ENCODE measurements at regions not wholly inside any gene's neighbourhood (a gene's known extent, or its start where the extent isn't known, plus 50 kb on each side); places are given as distances from the start of the nearest gene placed in this dataset.

DNA sequence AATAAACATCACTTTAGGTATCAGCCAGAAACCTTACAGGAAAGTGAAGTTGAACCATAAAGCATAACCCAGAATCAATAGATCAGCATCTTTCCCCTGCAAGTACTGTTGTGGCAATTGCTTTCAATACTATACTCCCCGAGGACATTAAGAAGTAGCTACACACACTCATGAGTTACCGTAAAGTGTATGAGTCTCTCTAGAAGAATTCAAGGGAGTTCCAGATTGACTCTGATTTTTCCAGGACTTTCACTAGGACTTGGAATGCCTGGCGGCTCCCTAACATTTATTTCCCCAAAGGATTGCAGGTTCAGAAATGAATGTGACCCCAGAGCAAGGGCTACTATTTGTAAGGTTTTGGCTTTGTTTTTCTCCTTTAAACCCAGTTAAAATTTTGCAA, 465.4 kb upstream of the MDGA2 start:
- TF ChIP-seq, protein P1, sequence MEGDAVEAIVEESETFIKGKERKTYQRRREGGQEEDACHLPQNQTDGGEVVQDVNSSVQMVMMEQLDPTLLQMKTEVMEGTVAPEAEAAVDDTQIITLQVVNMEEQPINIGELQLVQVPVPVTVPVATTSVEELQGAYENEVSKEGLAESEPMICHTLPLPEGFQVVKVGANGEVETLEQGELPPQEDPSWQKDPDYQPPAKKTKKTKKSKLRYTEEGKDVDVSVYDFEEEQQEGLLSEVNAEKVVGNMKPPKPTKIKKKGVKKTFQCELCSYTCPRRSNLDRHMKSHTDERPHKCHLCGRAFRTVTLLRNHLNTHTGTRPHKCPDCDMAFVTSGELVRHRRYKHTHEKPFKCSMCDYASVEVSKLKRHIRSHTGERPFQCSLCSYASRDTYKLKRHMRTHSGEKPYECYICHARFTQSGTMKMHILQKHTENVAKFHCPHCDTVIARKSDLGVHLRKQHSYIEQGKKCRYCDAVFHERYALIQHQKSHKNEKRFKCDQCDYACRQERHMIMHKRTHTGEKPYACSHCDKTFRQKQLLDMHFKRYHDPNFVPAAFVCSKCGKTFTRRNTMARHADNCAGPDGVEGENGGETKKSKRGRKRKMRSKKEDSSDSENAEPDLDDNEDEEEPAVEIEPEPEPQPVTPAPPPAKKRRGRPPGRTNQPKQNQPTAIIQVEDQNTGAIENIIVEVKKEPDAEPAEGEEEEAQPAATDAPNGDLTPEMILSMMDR (IDR thresholded peaks at IDR 0.05): no peak
- TF ChIP-seq POLR2A (IDR thresholded peaks at IDR 0.05) (no peak), EP300 (IDR thresholded peaks at IDR 0.05) (no peak)

Measured in ovary (tissue), 3 donors.